ENCODE measurements at regions not wholly inside any gene's neighbourhood (a gene's known extent, or its start where the extent isn't known, plus 50 kb on each side); places are given as distances from the start of the nearest gene placed in this dataset.

DNA sequence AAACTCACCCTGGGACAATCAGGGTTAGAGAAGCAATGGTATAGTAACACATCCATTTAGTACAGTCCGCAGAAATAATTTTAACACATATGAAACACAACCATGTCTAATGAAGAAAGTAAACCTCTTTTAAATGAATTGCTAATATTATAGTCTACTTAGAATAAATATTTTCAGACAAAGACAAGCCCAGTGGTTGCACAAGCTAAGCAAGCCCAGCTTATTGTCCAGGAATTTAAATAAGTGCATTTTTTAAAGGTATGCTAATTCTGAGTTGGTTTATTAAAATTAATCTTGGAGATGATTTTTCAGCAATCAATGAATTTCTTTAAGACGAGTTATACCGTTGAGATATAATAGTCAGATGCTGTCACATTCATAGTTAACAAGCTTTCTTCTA lies 118.8 kb upstream of the BLID start:
- TF ChIP-seq, protein P1, sequence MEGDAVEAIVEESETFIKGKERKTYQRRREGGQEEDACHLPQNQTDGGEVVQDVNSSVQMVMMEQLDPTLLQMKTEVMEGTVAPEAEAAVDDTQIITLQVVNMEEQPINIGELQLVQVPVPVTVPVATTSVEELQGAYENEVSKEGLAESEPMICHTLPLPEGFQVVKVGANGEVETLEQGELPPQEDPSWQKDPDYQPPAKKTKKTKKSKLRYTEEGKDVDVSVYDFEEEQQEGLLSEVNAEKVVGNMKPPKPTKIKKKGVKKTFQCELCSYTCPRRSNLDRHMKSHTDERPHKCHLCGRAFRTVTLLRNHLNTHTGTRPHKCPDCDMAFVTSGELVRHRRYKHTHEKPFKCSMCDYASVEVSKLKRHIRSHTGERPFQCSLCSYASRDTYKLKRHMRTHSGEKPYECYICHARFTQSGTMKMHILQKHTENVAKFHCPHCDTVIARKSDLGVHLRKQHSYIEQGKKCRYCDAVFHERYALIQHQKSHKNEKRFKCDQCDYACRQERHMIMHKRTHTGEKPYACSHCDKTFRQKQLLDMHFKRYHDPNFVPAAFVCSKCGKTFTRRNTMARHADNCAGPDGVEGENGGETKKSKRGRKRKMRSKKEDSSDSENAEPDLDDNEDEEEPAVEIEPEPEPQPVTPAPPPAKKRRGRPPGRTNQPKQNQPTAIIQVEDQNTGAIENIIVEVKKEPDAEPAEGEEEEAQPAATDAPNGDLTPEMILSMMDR (IDR thresholded peaks at IDR 0.05; ENCODE audit: low read depth, low read length) = no peak
- TF ChIP-seq POLR2A (IDR thresholded peaks at IDR 0.05; ENCODE audit: extremely low read depth, insufficient read length) = no peak
